ENCODE measurements at regions not wholly inside any gene's neighbourhood (a gene's known extent, or its start where the extent isn't known, plus 50 kb on each side); places are given as distances from the start of the nearest gene placed in this dataset.

- H3K27me3 Mint-ChIP-seq (ENCODE audit: low read depth), result no peaks in the 10 kb centered on the region
- no peak overlapping the region for H3K4me3 Mint-ChIP-seq
- no peak for TF ChIP-seq CTCF (IDR thresholded peaks at IDR 0.05; ENCODE audit: unreplicated experiment)
- H3K27ac Mint-ChIP-seq, result no peak overlapping the region
- no peak for DNase-seq (ENCODE audit: low spot score in 2 of 2, unreplicated experiment in 2 of 2)
- H3K9me3 Mint-ChIP-seq, result peaks cover 24% of the 10 kb centered on the region
- peaks cover 2% of the 10 kb centered on the region for H3K4me1 Mint-ChIP-seq
- H3K36me3 Mint-ChIP-seq, result peaks cover 4% of the 10 kb centered on the region
Observed at GRCh38 chr5:84453405-84453804, 68.7 kb upstream of the EDIL3 start.

GRCh38 chr5:84450617-84451414, 66.1 kb upstream of the EDIL3 start:
- DNase-seq (ENCODE audit: low spot score in 2 of 2, unreplicated experiment in 2 of 2), result no peak
- Mint-ChIP-seq H3K36me3 (peaks cover 4% of the 10 kb centered on the region), H3K9me3 (peaks cover 22% of the 10 kb centered on the region), H3K27me3 (ENCODE audit: low read depth) (no peaks in the 10 kb centered on the region), H3K4me3 (no peak overlapping the region), H3K4me1 (peaks cover 2% of the 10 kb centered on the region), H3K27ac (no peak overlapping the region)
- no peak for TF ChIP-seq CTCF (IDR thresholded peaks at IDR 0.05; ENCODE audit: unreplicated experiment)

- H3K9me3 Mint-ChIP-seq, result peaks cover 19% of the 10 kb centered on the region
- H3K4me3 Mint-ChIP-seq, result no peak overlapping the region
- no peak overlapping the region for H3K27ac Mint-ChIP-seq
- peaks cover 8% of the 10 kb centered on the region for H3K36me3 Mint-ChIP-seq
- H3K27me3 Mint-ChIP-seq (ENCODE audit: low read depth), result no peaks in the 10 kb centered on the region
- DNase-seq (ENCODE audit: low spot score in 2 of 2, unreplicated experiment in 2 of 2), result no peak
- H3K4me1 Mint-ChIP-seq, result peaks cover 10% of the 10 kb centered on the region
- no peak for TF ChIP-seq CTCF (IDR thresholded peaks at IDR 0.05; ENCODE audit: unreplicated experiment)
Observed at GRCh38 chr5:84445049-84445685, 60.5 kb upstream of the EDIL3 start.

- H3K36me3 Mint-ChIP-seq, result peaks cover 10% of the 10 kb centered on the region
- H3K27ac Mint-ChIP-seq, result no peak overlapping the region
- H3K4me1 Mint-ChIP-seq, result peaks cover 8% of the 10 kb centered on the region
- no peak for DNase-seq (ENCODE audit: low spot score in 2 of 2, unreplicated experiment in 2 of 2)
- H3K9me3 Mint-ChIP-seq, result peaks cover 34% of the 10 kb centered on the region
- H3K27me3 Mint-ChIP-seq (ENCODE audit: low read depth), result no peaks in the 10 kb centered on the region
- H3K4me3 Mint-ChIP-seq, result no peak overlapping the region
- TF ChIP-seq CTCF (IDR thresholded peaks at IDR 0.05; ENCODE audit: unreplicated experiment), result no peak
Observed at GRCh38 chr5:84438456-84438855, 53.8 kb upstream of the EDIL3 start.

GRCh38 chr5:84437673-84438315, 53.1 kb upstream of the EDIL3 start:
- no peak overlapping the region for H3K27ac Mint-ChIP-seq
- H3K4me1 Mint-ChIP-seq, result peaks cover 8% of the 10 kb centered on the region
- no peak for TF ChIP-seq CTCF (IDR thresholded peaks at IDR 0.05; ENCODE audit: unreplicated experiment)
- peaks cover 34% of the 10 kb centered on the region for H3K9me3 Mint-ChIP-seq
- no peak overlapping the region for H3K4me3 Mint-ChIP-seq
- H3K27me3 Mint-ChIP-seq (ENCODE audit: low read depth), result no peaks in the 10 kb centered on the region
- no peak for DNase-seq (ENCODE audit: low spot score in 2 of 2, unreplicated experiment in 2 of 2)
- peaks cover 10% of the 10 kb centered on the region for H3K36me3 Mint-ChIP-seq
